Activated B cell treated with CpG ODN at 0.5 μM for 24 hours (primary cell): ENCODE measurements at regions not wholly inside any gene's neighbourhood (a gene's known extent, or its start where the extent isn't known, plus 50 kb on each side); places are given as distances from the start of the nearest gene placed in this dataset.

Source experiments
- ATAC-seq: fragments of 200-7000 bp; cut with Tn5 transposase; one replicate; pipeline ENCODE4 v1.10.0; 2021; ENCODE audit warnings: low read depth, mild to moderate bottlenecking, moderate library complexity
- CTCF ChIA-PET: fragments of 350-600 bp; sonication (Branson Sonifier 250); formaldehyde crosslinking; loops from one replicate; lab custom pipeline; 2021; ENCODE audit warnings: antibody characterized with exemption; lab: Charles Lee
- POLR2A ChIA-PET: fragments of 350-600 bp; sonication (Branson Sonifier 250); formaldehyde crosslinking; loops from one replicate; lab custom pipeline; 2021; ENCODE audit warnings: antibody characterized with exemption; lab: Charles Lee
- DNase-seq: peaks from one replicate; pipeline ENCODE4 v3.0.0; 2022
- H3K27ac Mint-ChIP-seq: one replicate; pipeline ENCODE4 v1.8.0; 2020; ENCODE audit warnings: mixed read lengths
- H3K27me3 Mint-ChIP-seq: one replicate; pipeline ENCODE4 v1.8.0; 2021; ENCODE audit warnings: mixed read lengths
- H3K36me3 Mint-ChIP-seq: one replicate; pipeline ENCODE4 v1.8.0; 2021; ENCODE audit warnings: low read depth, mixed read lengths
- H3K4me1 Mint-ChIP-seq: one replicate; pipeline ENCODE4 v1.8.0; 2021; ENCODE audit warnings: mixed read lengths
- H3K4me3 Mint-ChIP-seq: one replicate; pipeline ENCODE4 v1.8.0; 2020; ENCODE audit warnings: mild to moderate bottlenecking, mixed read lengths
- H3K9me3 Mint-ChIP-seq: one replicate; pipeline ENCODE4 v1.8.0; 2020; ENCODE audit warnings: mixed read lengths
- CTCF ChIP-seq: fragments of 200-600 bp; IDR thresholded peaks from one replicate; pipeline ENCODE4 v1.8.0; 2022; ENCODE audit warnings: antibody characterized with exemption, mild to moderate bottlenecking
- intact Hi-C: fragments of 100-400 bp; cut with micrococcal nuclease; formaldehyde crosslinking; loops from one replicate; pipeline ENCODE4 v1.15.1; 2024

GRCh38 chr16:50419116-50419515 lies 50.3 kb upstream of the BRD7 start:
- H3K27me3 Mint-ChIP-seq = peaks cover 5% of the 10 kb centered on the region
- no peak overlapping the region for H3K27ac Mint-ChIP-seq
- ChIA-PET POLR2A (no interaction called here), CTCF (no interaction called here)
- peaks cover 40% of the 10 kb centered on the region for H3K9me3 Mint-ChIP-seq
- peaks cover 12% of the 10 kb centered on the region for H3K36me3 Mint-ChIP-seq
- no peak for TF ChIP-seq CTCF
- no peaks in the 10 kb centered on the region for H3K4me1 Mint-ChIP-seq
- no peak for ATAC-seq
- intact Hi-C loops = no loop called here
- no peak for DNase-seq
- no peak overlapping the region for H3K4me3 Mint-ChIP-seq
